Retina (tissue), 1 donor: ENCODE measurements at regions not wholly inside any gene's neighbourhood (a gene's known extent, or its start where the extent isn't known, plus 50 kb on each side); places are given as distances from the start of the nearest gene placed in this dataset.
A peak's percentile ranks its signal among the peaks of the same experiment; 100 is the strongest.
"Not testable (repeated sequence)": the region's sequence is repeated elsewhere in the genome, so short reads cannot be mapped to it uniquely, and the experiment has no call there.

Source experiments
- DNase-seq: peaks from one replicate; pipeline ENCODE4 v3.0.0-alpha.2; 2016

GRCh38 chr14:40452674-40453073 lies 1020.4 kb upstream of the FBXO33 start:
- DNase-seq, result no peak

- DNase-seq, result peak; percentile 4
Observed at GRCh38 chr14:40447017-40447416, 1014.8 kb upstream of the FBXO33 start.

GRCh38 chr14:40445020-40445419 lies 1012.8 kb upstream of the FBXO33 start:
- no peak for DNase-seq

- DNase-seq, result no peak
Observed at GRCh38 chr14:40436551-40436950, 1004.3 kb upstream of the FBXO33 start.

GRCh38 chr14:40417777-40418401 lies 985.7 kb upstream of the FBXO33 start:
- peak; percentile 23 for DNase-seq

- no peak for DNase-seq
Observed at GRCh38 chr14:40416565-40416964, 984.3 kb upstream of the FBXO33 start.

GRCh38 chr14:40414386-40414785 lies 982.2 kb upstream of the FBXO33 start:
- DNase-seq, result no peak

- DNase-seq, result no peak
Observed at GRCh38 chr14:40413136-40413535, 980.9 kb upstream of the FBXO33 start.

- no peak for DNase-seq
Observed at GRCh38 chr14:40410708-40411107, 978.5 kb upstream of the FBXO33 start.

GRCh38 chr14:40402957-40403356 lies 970.7 kb upstream of the FBXO33 start:
- no peak for DNase-seq

GRCh38 chr14:40398981-40399380 lies 966.7 kb upstream of the FBXO33 start:
- DNase-seq, result no peak

- DNase-seq, result no peak
Observed at GRCh38 chr14:40394634-40395340, 962.6 kb upstream of the FBXO33 start.

- DNase-seq, result no peak
Observed at GRCh38 chr14:40393143-40393542, 960.9 kb upstream of the FBXO33 start.

- DNase-seq, result no peak
Observed at GRCh38 chr14:40386433-40386832, 954.2 kb upstream of the FBXO33 start.

- DNase-seq, result no peak
Observed at GRCh38 chr14:40374221-40374620, 942.0 kb upstream of the FBXO33 start.

- DNase-seq, result no peak
Observed at GRCh38 chr14:40371011-40371410, 938.8 kb upstream of the FBXO33 start.

GRCh38 chr14:40368314-40368713 lies 936.1 kb upstream of the FBXO33 start:
- no peak for DNase-seq

GRCh38 chr14:40367717-40368116 lies 935.5 kb upstream of the FBXO33 start:
- no peak for DNase-seq

- DNase-seq, result no peak
Observed at GRCh38 chr14:40365305-40365704, 933.1 kb upstream of the FBXO33 start.

GRCh38 chr14:40362856-40363255 lies 930.6 kb upstream of the FBXO33 start:
- DNase-seq, result no peak

GRCh38 chr14:40354754-40355153 lies 922.5 kb upstream of the FBXO33 start:
- no peak for DNase-seq

- DNase-seq, result not testable (repeated sequence)
Observed at GRCh38 chr14:40348104-40348503, 915.9 kb upstream of the FBXO33 start.

GRCh38 chr14:40347675-40348074 lies 915.4 kb upstream of the FBXO33 start:
- no peak for DNase-seq

- no peak for DNase-seq
Observed at GRCh38 chr14:40346275-40346674, 914.0 kb upstream of the FBXO33 start.

- no peak for DNase-seq
Observed at GRCh38 chr14:40345334-40345733, 913.1 kb upstream of the FBXO33 start.
